ENCODE measurements at regions not wholly inside any gene's neighbourhood (a gene's known extent, or its start where the extent isn't known, plus 50 kb on each side); places are given as distances from the start of the nearest gene placed in this dataset.

- H3K27ac ChIP-seq (ENCODE audit: low read length) = no peak overlapping the region
- BruUV-seq (replicated peaks) = no TSS peak
- no peak for ATAC-seq
- no peak overlapping the region for H3K4me3 ChIP-seq (ENCODE audit: low read depth in 2 of 2, low read length in 2 of 2)
- TF ChIP-seq TCF7L2 (IDR thresholded peaks at IDR 0.05; ENCODE audit: low read depth, low read length) (no peak), POLR2AphosphoS5 (IDR thresholded peaks at IDR 0.05; ENCODE audit: low read depth, low read length) (no peak), SIN3A (IDR thresholded peaks at IDR 0.05; ENCODE audit: borderline replicate concordance, insufficient read depth, low read depth, low read length) (no peak), REST (IDR thresholded peaks at IDR 0.05; ENCODE audit: insufficient read depth in 1 of 2, low read depth in 2 of 2, low read length in 1 of 2) (no peak)
- no peaks in the 10 kb centered on the region for H3K9me3 ChIP-seq (ENCODE audit: control insufficient read depth, insufficient read depth, low read depth, low read length)
- intact Hi-C loops (cut with micrococcal nuclease; ENCODE audit: unreplicated experiment) = no loop called here
- ChIA-PET POLR2A (no interaction called here), CTCF (no interaction called here)
- no peaks in the 10 kb centered on the region for H3K4me1 ChIP-seq (ENCODE audit: control insufficient read depth, insufficient read depth, low read length)
- H3K27me3 ChIP-seq (ENCODE audit: control insufficient read depth, insufficient read depth, low read length) = no peaks in the 10 kb centered on the region
- in situ Hi-C loops (cut with HindIII; ENCODE audit: low pct_unique_long_range_greater_than_20kb, low sequenced_read_pairs) = no loop called here
- DNase-seq (ENCODE audit: low read depth, low spot score) = no peak
- no peaks in the 10 kb centered on the region for H3K36me3 ChIP-seq (ENCODE audit: control insufficient read depth, insufficient read depth, low read length)
Observed at GRCh38 chr3:20462723-20463122, 276.7 kb upstream of the SGO1 start.

GRCh38 chr3:20462226-20462625 lies 276.2 kb upstream of the SGO1 start:
- ATAC-seq = no peak
- ChIA-PET POLR2A (no interaction called here), CTCF (no interaction called here)
- H3K4me3 ChIP-seq (ENCODE audit: low read depth in 2 of 2, low read length in 2 of 2) = no peak overlapping the region
- no peaks in the 10 kb centered on the region for H3K4me1 ChIP-seq (ENCODE audit: control insufficient read depth, insufficient read depth, low read length)
- H3K27me3 ChIP-seq (ENCODE audit: control insufficient read depth, insufficient read depth, low read length) = no peaks in the 10 kb centered on the region
- BruUV-seq (replicated peaks) = no TSS peak
- no peaks in the 10 kb centered on the region for H3K36me3 ChIP-seq (ENCODE audit: control insufficient read depth, insufficient read depth, low read length)
- no peaks in the 10 kb centered on the region for H3K9me3 ChIP-seq (ENCODE audit: control insufficient read depth, insufficient read depth, low read depth, low read length)
- TF ChIP-seq SIN3A (IDR thresholded peaks at IDR 0.05; ENCODE audit: borderline replicate concordance, insufficient read depth, low read depth, low read length) (no peak), CTCF (IDR thresholded peaks at IDR 0.05) (no peak)
- in situ Hi-C loops (cut with HindIII; ENCODE audit: low pct_unique_long_range_greater_than_20kb, low sequenced_read_pairs) = no loop called here
- no peak for DNase-seq (ENCODE audit: low read depth, low spot score)
- intact Hi-C loops (cut with micrococcal nuclease; ENCODE audit: unreplicated experiment) = no loop called here
- no peak overlapping the region for H3K27ac ChIP-seq (ENCODE audit: low read length)

GRCh38 chr3:20458994-20459716 lies 273.1 kb upstream of the SGO1 start:
- intact Hi-C loops (cut with micrococcal nuclease; ENCODE audit: unreplicated experiment) = no loop called here
- TF ChIP-seq POLR2AphosphoS5 (IDR thresholded peaks at IDR 0.05; ENCODE audit: low read depth, low read length) (no peak), TCF7L2 (IDR thresholded peaks at IDR 0.05; ENCODE audit: low read depth, low read length) (no peak), CTCF (IDR thresholded peaks at IDR 0.05) (no peak), SIN3A (IDR thresholded peaks at IDR 0.05; ENCODE audit: borderline replicate concordance, insufficient read depth, low read depth, low read length) (no peak), REST (IDR thresholded peaks at IDR 0.05; ENCODE audit: insufficient read depth in 1 of 2, low read depth in 2 of 2, low read length in 1 of 2) (no peak)
- H3K4me1 ChIP-seq (ENCODE audit: control insufficient read depth, insufficient read depth, low read length) = no peaks in the 10 kb centered on the region
- ChIA-PET POLR2A (no interaction called here), CTCF (no interaction called here)
- no peak overlapping the region for H3K27ac ChIP-seq (ENCODE audit: low read length)
- DNase-seq (ENCODE audit: low read depth, low spot score) = no peak
- H3K36me3 ChIP-seq (ENCODE audit: control insufficient read depth, insufficient read depth, low read length) = no peaks in the 10 kb centered on the region
- no peaks in the 10 kb centered on the region for H3K9me3 ChIP-seq (ENCODE audit: control insufficient read depth, insufficient read depth, low read depth, low read length)
- H3K27me3 ChIP-seq (ENCODE audit: control insufficient read depth, insufficient read depth, low read length) = no peaks in the 10 kb centered on the region
- BruUV-seq (replicated peaks) = no TSS peak
- in situ Hi-C loops (cut with HindIII; ENCODE audit: low pct_unique_long_range_greater_than_20kb, low sequenced_read_pairs) = no loop called here
- no peak overlapping the region for H3K4me3 ChIP-seq (ENCODE audit: low read depth in 2 of 2, low read length in 2 of 2)
- no peak for ATAC-seq

Data from Panc1 (cell line).